BJ (cell line): ENCODE measurements at regions not wholly inside any gene's neighbourhood (a gene's known extent, or its start where the extent isn't known, plus 50 kb on each side); places are given as distances from the start of the nearest gene placed in this dataset.

ENCODE experiments used
- CTCF ChIA-PET: fragments of 350-600 bp; formaldehyde crosslinking; extraction: SDS; loops from one replicate; lab custom pipeline; 2021; ENCODE audit warnings: antibody characterized with exemption, inconsistent platforms; lab: Yijun Ruan, JAX
- POLR2A ChIA-PET: fragments of 300-600 bp; sonication (Branson Sonifier 250); formaldehyde crosslinking; extraction: SDS; loops from one replicate; lab custom pipeline; 2021; ENCODE audit warnings: antibody characterized with exemption; lab: Charles Lee
- DNase-seq: peaks from one replicate; pipeline ENCODE4 v3.0.0-alpha.2; 2011; ENCODE audit warnings: low read depth
- H3K27me3 ChIP-seq: 2 replicates; pipeline ENCODE4 v1.6.0; 2011; ENCODE audit warnings: low read length; ENCODE audit not compliant: control insufficient read depth, insufficient read depth
- H3K36me3 ChIP-seq: 2 replicates; pipeline ENCODE4 v1.5.1; 2011; ENCODE audit warnings: low read length; ENCODE audit not compliant: control insufficient read depth, insufficient read depth
- H3K4me3 ChIP-seq: 2 replicates; pipeline ENCODE4 v1.5.1; 2011; ENCODE audit warnings: low read depth, mild to moderate bottlenecking, control low read depth, low read length
- TF ChIP-seq, protein P1 (sequence below): IDR thresholded peaks from 2 replicates; pipeline ENCODE4 v1.5.1; 2011; ENCODE audit warnings: low read depth, mild to moderate bottlenecking, control low read depth, inconsistent platforms, low read length, moderate library complexity; ENCODE audit not compliant: insufficient read depth

DNA sequence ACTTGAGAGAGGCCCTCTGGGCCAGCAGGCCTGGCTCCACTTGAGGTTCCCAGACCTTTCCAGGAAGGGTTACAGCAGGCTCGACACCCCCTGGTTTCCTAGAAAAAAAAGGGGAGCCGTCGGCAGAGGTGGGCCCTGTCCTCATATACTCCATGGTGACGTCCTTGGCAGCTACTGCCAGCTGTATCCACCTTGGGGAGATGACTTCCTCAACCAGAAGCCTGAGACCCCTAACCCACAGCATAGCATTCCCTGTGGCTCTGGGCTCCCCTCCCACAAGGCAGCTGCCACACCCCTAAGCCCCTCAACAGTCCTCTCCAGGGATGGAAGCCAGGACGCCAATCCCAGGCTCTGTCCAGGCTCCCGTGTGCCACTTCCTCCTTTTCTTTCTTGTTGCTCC, 294.8 kb downstream of the CDC5L start:
- CTCF ChIA-PET = no interaction called here
- Histone ChIP-seq H3K36me3 (no peaks in the 10 kb centered on the region), H3K27me3 (peaks cover 9% of the 10 kb centered on the region; the same call in 1 of the 2 replicates), H3K4me3 (no peak overlapping the region)
- TF ChIP-seq, protein P1, sequence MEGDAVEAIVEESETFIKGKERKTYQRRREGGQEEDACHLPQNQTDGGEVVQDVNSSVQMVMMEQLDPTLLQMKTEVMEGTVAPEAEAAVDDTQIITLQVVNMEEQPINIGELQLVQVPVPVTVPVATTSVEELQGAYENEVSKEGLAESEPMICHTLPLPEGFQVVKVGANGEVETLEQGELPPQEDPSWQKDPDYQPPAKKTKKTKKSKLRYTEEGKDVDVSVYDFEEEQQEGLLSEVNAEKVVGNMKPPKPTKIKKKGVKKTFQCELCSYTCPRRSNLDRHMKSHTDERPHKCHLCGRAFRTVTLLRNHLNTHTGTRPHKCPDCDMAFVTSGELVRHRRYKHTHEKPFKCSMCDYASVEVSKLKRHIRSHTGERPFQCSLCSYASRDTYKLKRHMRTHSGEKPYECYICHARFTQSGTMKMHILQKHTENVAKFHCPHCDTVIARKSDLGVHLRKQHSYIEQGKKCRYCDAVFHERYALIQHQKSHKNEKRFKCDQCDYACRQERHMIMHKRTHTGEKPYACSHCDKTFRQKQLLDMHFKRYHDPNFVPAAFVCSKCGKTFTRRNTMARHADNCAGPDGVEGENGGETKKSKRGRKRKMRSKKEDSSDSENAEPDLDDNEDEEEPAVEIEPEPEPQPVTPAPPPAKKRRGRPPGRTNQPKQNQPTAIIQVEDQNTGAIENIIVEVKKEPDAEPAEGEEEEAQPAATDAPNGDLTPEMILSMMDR = no peak
- POLR2A ChIA-PET = no interaction called here
- no peak for DNase-seq

DNA sequence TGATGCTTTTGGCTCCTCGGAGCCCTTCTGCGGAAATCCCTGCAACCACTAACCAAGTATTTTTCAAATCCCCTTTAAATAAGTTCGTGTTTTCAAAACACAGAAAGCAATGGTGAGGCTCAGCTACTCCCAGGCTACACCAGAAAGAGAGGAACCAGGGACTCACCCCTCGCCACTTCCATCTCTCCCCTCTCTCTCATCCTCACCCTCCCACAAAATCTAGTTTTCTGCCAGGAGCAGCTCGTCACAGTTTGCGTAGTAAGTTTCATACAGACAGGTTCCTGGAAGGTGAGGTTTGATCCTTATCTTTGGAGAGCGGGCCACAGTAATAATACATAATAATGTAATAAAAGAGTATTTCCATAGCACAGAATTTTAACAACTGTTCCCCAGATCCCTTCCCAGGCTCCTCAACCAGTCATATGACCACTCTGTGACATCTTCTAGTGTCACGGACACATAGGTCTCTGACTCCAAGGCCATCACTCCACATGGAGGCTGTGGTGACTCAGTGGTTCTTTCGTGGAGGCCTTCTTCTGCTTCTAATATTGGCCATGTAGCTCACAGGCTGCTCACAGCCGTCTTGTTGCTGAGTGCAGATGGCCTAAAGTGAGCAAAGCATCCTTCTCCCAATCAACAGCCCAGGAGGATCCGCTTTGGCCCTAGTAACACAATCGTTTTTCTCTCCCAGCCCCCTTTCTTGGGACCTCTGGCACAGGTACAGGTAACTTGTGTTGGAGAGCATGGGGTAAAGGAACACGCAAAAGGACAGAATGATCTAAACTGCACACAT, 295.7 kb downstream of the CDC5L start:
- TF ChIP-seq, protein P1 = no peak
- DNase-seq = no peak
- POLR2A ChIA-PET = no interaction called here
- Histone ChIP-seq H3K36me3 (no peaks in the 10 kb centered on the region), H3K27me3 (peaks cover 9% of the 10 kb centered on the region; the same call in 1 of the 2 replicates), H3K4me3 (no peak overlapping the region)
- CTCF ChIA-PET = no interaction called here

DNA sequence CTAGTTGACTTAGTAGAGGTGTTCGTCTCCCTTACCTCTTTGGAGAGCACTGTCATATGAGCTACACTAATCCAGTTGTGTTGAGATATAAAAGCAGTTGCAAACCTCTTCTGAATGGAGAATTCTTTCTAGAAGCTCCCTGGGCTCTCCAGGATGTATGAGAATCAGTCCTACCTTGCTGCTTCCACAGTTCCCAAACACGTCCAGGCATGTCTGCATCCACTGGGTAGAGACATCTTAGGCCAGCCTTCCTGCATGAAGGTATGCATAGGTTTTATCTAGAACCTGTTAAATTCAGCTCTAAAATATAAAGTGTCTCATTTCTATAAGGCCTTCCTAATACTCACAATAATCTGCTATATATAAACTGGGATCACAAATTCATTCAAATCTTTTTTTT, 297.7 kb downstream of the CDC5L start:
- DNase-seq = no peak
- Histone ChIP-seq H3K4me3 (no peak overlapping the region), H3K36me3 (no peaks in the 10 kb centered on the region), H3K27me3 (peaks cover 9% of the 10 kb centered on the region; the same call in 1 of the 2 replicates)
- TF ChIP-seq, protein P1 = no peak
- CTCF ChIA-PET = interaction anchor here (0.7 to 1.0 kb wide), 4 partner anchors 13 to 941 kb away, joined by 3 to 4 read pairs (median 4); no protein-coding TSS in a partner anchor
- POLR2A ChIA-PET = no interaction called here

DNA sequence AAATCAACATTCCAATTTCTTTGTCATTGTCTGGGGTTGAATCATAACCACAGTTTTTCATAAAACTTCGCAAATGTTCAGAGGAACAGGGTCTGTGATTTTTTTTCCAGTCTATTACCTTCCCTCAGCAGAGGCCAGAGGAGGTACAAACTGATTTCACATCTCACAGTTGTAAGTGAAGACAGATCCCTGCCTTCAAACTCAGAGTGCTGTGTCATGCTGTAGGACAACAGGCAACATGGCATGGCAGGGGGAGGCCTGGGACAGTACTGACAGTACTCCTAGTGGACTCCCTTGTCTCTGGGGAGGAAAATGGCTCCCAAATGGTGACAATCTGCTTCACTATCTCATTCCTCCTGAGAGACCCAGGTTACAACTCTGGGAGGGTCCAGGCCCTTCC, 308.6 kb downstream of the CDC5L start:
- H3K36me3 ChIP-seq = no peaks in the 10 kb centered on the region
- peak; percentile 58 for DNase-seq
- peaks cover 13% of the 10 kb centered on the region for H3K27me3 ChIP-seq
- TF ChIP-seq, protein P1 = no peak
- CTCF ChIA-PET = interaction anchor here (1.6 kb wide), 1 partner anchor 40 kb away, joined by 5 read pairs; no protein-coding TSS in a partner anchor
- no peak overlapping the region for H3K4me3 ChIP-seq
- POLR2A ChIA-PET = no interaction called here

DNA sequence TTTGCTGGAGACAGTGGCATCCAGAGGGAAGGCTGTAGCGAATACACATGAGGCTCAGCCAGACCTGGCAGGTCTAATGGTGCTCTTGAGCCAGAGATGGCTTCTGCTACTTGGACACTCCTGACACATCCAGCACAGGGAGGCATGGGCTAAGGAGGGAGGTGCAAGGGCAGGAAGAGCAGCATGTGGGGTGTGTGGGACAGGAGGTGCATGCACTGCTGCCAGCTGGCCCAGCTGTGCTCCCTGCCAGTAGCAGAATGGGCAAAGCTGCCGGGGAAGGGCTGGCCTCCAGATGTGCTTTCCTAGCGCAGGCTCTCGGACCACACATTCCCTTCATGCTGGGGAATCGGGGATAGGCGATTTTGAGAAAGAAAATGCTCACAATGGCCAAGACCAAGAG, 309.2 kb downstream of the CDC5L start:
- ChIA-PET CTCF (interaction anchor here (0.9 to 1.6 kb wide), 2 partner anchors 14 to 41 kb away, joined by 4 to 5 read pairs; no protein-coding TSS in a partner anchor), POLR2A (no interaction called here)
- no peak for DNase-seq
- Histone ChIP-seq H3K36me3 (no peaks in the 10 kb centered on the region), H3K27me3 (peaks cover 13% of the 10 kb centered on the region), H3K4me3 (no peak overlapping the region)
- TF ChIP-seq, protein P1 = no peak
